SK-N-SH (cell line): ENCODE measurements at regions not wholly inside any gene's neighbourhood (a gene's known extent, or its start where the extent isn't known, plus 50 kb on each side); places are given as distances from the start of the nearest gene placed in this dataset.

ENCODE experiments used
- CTCF ChIA-PET: fragments of 300-600, 350-600 bp; formaldehyde crosslinking; extraction: SDS; loops from one replicate; lab custom pipeline; 2021; lab: Yijun Ruan, JAX
- POLR2A ChIA-PET: fragments of 350-600 bp; sonication (Branson Sonifier 250); formaldehyde crosslinking; extraction: SDS; loops from one replicate; lab custom pipeline; 2020; ENCODE audit warnings: antibody characterized with exemption, inconsistent platforms; lab: Yijun Ruan, JAX
- DNase-seq: peaks from one replicate; pipeline ENCODE4 v3.0.0; 2012
- H2AFZ ChIP-seq: fragments of 200-600 bp; sonication (generic); 2 replicates; pipeline ENCODE4 v1.8.1; 2016; ENCODE audit warnings: antibody characterized with exemption, mild to moderate bottlenecking, low read depth
- H3F3A ChIP-seq: fragments of 200-600 bp; sonication (generic); replicated peaks from 2 replicates; pipeline ENCODE3; 2016; ENCODE audit warnings: antibody characterized with exemption, mild to moderate bottlenecking; ENCODE audit not compliant: insufficient read depth
- H3K27ac ChIP-seq, 2 experiments: fragments of 200-500 bp in 1 of 2; fragments of 200-600 bp in 1 of 2; sonication (Bioruptor generic) in 1 of 2; sonication (generic), shearing (Covaris generic) in 1 of 2; 2 replicates each; pipeline versions ENCODE4 v1.5.1 to v1.6.1; 2014 to 2016; ENCODE audit warnings: low read depth in 2 of 2, inconsistent platforms in 1 of 2, low read length in 1 of 2, mild to moderate bottlenecking in 1 of 2, mixed read lengths in 1 of 2
- H3K27me3 ChIP-seq: fragments of 200-600 bp; sonication (generic), shearing (Covaris generic); 2 replicates; pipeline ENCODE4 v1.6.1; 2016; ENCODE audit warnings: mixed run types; ENCODE audit not compliant: insufficient read depth
- H3K36me3 ChIP-seq, 2 experiments: fragments of 200-500 bp in 1 of 2; fragments of 200-600 bp in 1 of 2; sonication (Bioruptor generic) in 1 of 2; sonication (generic) in 1 of 2; replicated peaks in 1 of 2; 2 replicates each; pipeline versions ENCODE3 to v1.5.1; 2014 to 2016; ENCODE audit warnings: low read length in 1 of 2, mild to moderate bottlenecking in 1 of 2; ENCODE audit not compliant: insufficient read depth in 2 of 2, control insufficient read depth in 1 of 2
- H3K4me1 ChIP-seq, 2 experiments: fragments of 200-500 bp in 1 of 2; fragments of 200-600 bp in 1 of 2; sonication (Bioruptor generic) in 1 of 2; sonication (generic), shearing (Covaris generic) in 1 of 2; 2 replicates each; pipeline versions ENCODE4 v1.5.1 to v1.6.1; 2014 to 2016; ENCODE audit warnings: low read depth in 1 of 2, low read length in 1 of 2, mixed run types in 1 of 2; ENCODE audit not compliant: insufficient read depth in 2 of 2, control insufficient read depth in 1 of 2
- H3K4me2 ChIP-seq: fragments of 200-600 bp; sonication (generic), shearing (Covaris generic); 2 replicates; pipeline ENCODE4 v1.6.1; 2017; ENCODE audit warnings: mixed run types
- H3K4me3 ChIP-seq, 2 experiments: fragments of 200-500 bp in 1 of 2; fragments of 200-600 bp in 1 of 2; sonication (Bioruptor generic) in 1 of 2; sonication (generic), shearing (Covaris generic) in 1 of 2; 2 replicates each; pipeline versions ENCODE4 v1.5.1 to v1.8.1; 2014 to 2016; ENCODE audit warnings: low read depth in 2 of 2, inconsistent platforms in 1 of 2, low read length in 1 of 2, mild to moderate bottlenecking in 1 of 2, mixed read lengths in 1 of 2, moderate library complexity in 1 of 2
- H3K79me2 ChIP-seq: fragments of 200-600 bp; sonication (generic); 2 replicates; pipeline ENCODE4 v1.8.1; 2017; ENCODE audit warnings: mild to moderate bottlenecking; ENCODE audit not compliant: insufficient read depth
- H3K9ac ChIP-seq: fragments of 200-600 bp; sonication (generic); 2 replicates; pipeline ENCODE4 v1.6.1; 2017; ENCODE audit warnings: mixed run types
- H3K9me2 ChIP-seq: fragments of 200-600 bp; sonication (generic); 2 replicates; pipeline ENCODE4 v1.6.1; 2017; ENCODE audit warnings: mixed run types
- H3K9me3 ChIP-seq: fragments of 200-600 bp; sonication (generic); 2 replicates; pipeline ENCODE4 v1.6.1; 2017; ENCODE audit warnings: mixed run types, mild to moderate bottlenecking, moderate library complexity
- H4K20me1 ChIP-seq: fragments of 200-600 bp; sonication (generic); 2 replicates; pipeline ENCODE4 v1.6.1; 2017; ENCODE audit warnings: mild to moderate bottlenecking, mixed run types; ENCODE audit not compliant: insufficient read depth
- EP300 ChIP-seq, 2 experiments: IDR thresholded peaks; 2 replicates each; pipeline versions ENCODE4 v1.4.0 to v1.6.1; 2012; ENCODE audit warnings: borderline replicate concordance in 1 of 2, low read depth in 1 of 2, low read length in 1 of 2
- FOXJ3 ChIP-seq: sonication (generic); formaldehyde crosslinking; IDR thresholded peaks from 2 replicates; pipeline ENCODE4 v1.5.1; 2020; ENCODE audit warnings: mild to moderate bottlenecking, missing genetic modification reagents
- GATA2 ChIP-seq: sonication (generic); formaldehyde crosslinking; IDR thresholded peaks from 2 replicates; pipeline ENCODE4 v1.5.0; 2020; ENCODE audit warnings: mild to moderate bottlenecking, missing genetic modification reagents
- IRF3 ChIP-seq: fragments of 150-350 bp; IDR thresholded peaks from 2 replicates; pipeline ENCODE4 v1.6.1; 2016; ENCODE audit warnings: mild to moderate bottlenecking, low read depth, low read length
- MAX ChIP-seq: IDR thresholded peaks from 2 replicates; pipeline ENCODE4 v1.4.0; 2012; ENCODE audit warnings: low read depth
- MEF2A ChIP-seq: IDR thresholded peaks from 2 replicates; pipeline ENCODE4 v1.4.0; 2012; ENCODE audit warnings: low read depth, borderline replicate concordance
- MXI1 ChIP-seq: IDR thresholded peaks from 2 replicates; pipeline ENCODE4 v1.6.1; 2012; ENCODE audit warnings: mild to moderate bottlenecking, low read depth, low read length, improper control_type of control experiment
- NFIC ChIP-seq: IDR thresholded peaks from 2 replicates; pipeline ENCODE4 v1.4.0; 2012; ENCODE audit warnings: borderline replicate concordance
- PBX3 ChIP-seq: IDR thresholded peaks from 2 replicates; pipeline ENCODE4; 2012
- POLR2AphosphoS5 ChIP-seq: IDR thresholded peaks from 2 replicates; pipeline ENCODE4 v1.6.1; 2012; ENCODE audit warnings: low read depth, low read length
- RAD21 ChIP-seq: IDR thresholded peaks from 2 replicates; pipeline ENCODE4 v1.6.1; 2012; ENCODE audit warnings: mild to moderate bottlenecking, low read length
- RCOR1 ChIP-seq: fragments of 150-350 bp; IDR thresholded peaks from 2 replicates; pipeline ENCODE4 v1.6.1; 2017; ENCODE audit warnings: antibody characterized with exemption, low read length
- REST ChIP-seq: IDR thresholded peaks from 2 replicates; pipeline ENCODE4 v1.6.1; 2012; ENCODE audit warnings: mild to moderate bottlenecking, low read depth, low read length, moderate library complexity
- RXRA ChIP-seq: IDR thresholded peaks from 2 replicates; pipeline ENCODE4 v1.4.0; 2012; ENCODE audit warnings: low read depth, mild to moderate bottlenecking, borderline replicate concordance
- SIN3A ChIP-seq: IDR thresholded peaks from 2 replicates; pipeline ENCODE4 v1.6.1; 2012; ENCODE audit warnings: low read depth, mild to moderate bottlenecking, low read length, moderate library complexity, borderline replicate concordance
- SMC3 ChIP-seq: IDR thresholded peaks from 2 replicates; pipeline ENCODE4 v1.6.1; 2012; ENCODE audit warnings: low read depth, low read length, improper control_type of control experiment
- WGBS: methylation state at CpG from one replicate; pipeline ENCODE4 v1.1.6; 2017; ENCODE audit warnings: low lambda C conversion rate; 5-methylcytosine and 5-hydroxymethylcytosine counted together

GRCh38 chr3:146306656-146307455 is 56.0 kb upstream of the PLSCR4 start:
- Histone ChIP-seq H3K79me2 (no peaks in the 10 kb centered on the region), H3K4me2 (no peak overlapping the region), H3K36me3 (no peaks in the 10 kb centered on the region), H3K9me2 (no peaks in the 10 kb centered on the region), H3K9ac (no peak overlapping the region), H3K4me3 (no peak overlapping the region), H3F3A (peaks cover 10% of the 10 kb centered on the region), H2AFZ (no peak overlapping the region), H4K20me1 (no peaks in the 10 kb centered on the region), H3K27ac (no peak overlapping the region), H3K27me3 (no peaks in the 10 kb centered on the region), H3K9me3 (peaks cover 9% of the 10 kb centered on the region), H3K4me1 (peaks cover 0 to 9% of the 10 kb centered on the region in 2 experiments; a peak in 1 of 4 replicates)
- TF ChIP-seq NFIC: no peak
- no peak for TF ChIP-seq SIN3A
- no peak for TF ChIP-seq IRF3
- no peak for TF ChIP-seq SMC3
- TF ChIP-seq GATA2: no peak
- TF ChIP-seq RCOR1: no peak
- no peak for TF ChIP-seq POLR2AphosphoS5
- TF ChIP-seq FOXJ3 (CRISPR knock-in tag): no peak
- TF ChIP-seq RXRA: no peak
- no peak for TF ChIP-seq MEF2A
- no peak for TF ChIP-seq RAD21
- no peak for TF ChIP-seq MAX
- TF ChIP-seq REST: no peak
- TF ChIP-seq MXI1: no peak
- no peak for TF ChIP-seq EP300 (IDR thresholded peaks at IDR 0.05; ENCODE audit: borderline replicate concordance in 1 of 2, low read depth in 1 of 2, low read length in 1 of 2)
- TF ChIP-seq PBX3: no peak
- ChIA-PET POLR2A (interaction anchor here (0.5 kb wide), 1 partner anchor 14 kb away, joined by 3 read pairs; no protein-coding TSS in a partner anchor), CTCF (no interaction called here)
- WGBS: 34% methylated on average over 7 of the region's 7 CpGs
- DNase-seq: no peak
